ENCODE measurements at regions not wholly inside any gene's neighbourhood (a gene's known extent, or its start where the extent isn't known, plus 50 kb on each side); places are given as distances from the start of the nearest gene placed in this dataset.
"Not testable (repeated sequence)": the region's sequence is repeated elsewhere in the genome, so short reads cannot be mapped to it uniquely, and the experiment has no call there.

- intact Hi-C loops (cut with micrococcal nuclease) = no loop called here
- no peaks in the 10 kb centered on the region for H3K36me3 Mint-ChIP-seq (ENCODE audit: low read depth)
- no peak overlapping the region for H3K4me3 Mint-ChIP-seq
- no peak for DNase-seq
- peaks cover 9% of the 10 kb centered on the region for H3K4me1 Mint-ChIP-seq
- no peaks in the 10 kb centered on the region for H3K9me3 Mint-ChIP-seq
- peaks cover 11% of the 10 kb centered on the region for H3K27me3 Mint-ChIP-seq
- no peak overlapping the region for H3K27ac Mint-ChIP-seq
Measured at GRCh38 chr1:181178241-181178879, 89.9 kb downstream of the IER5 start.

- H3K9me3 Mint-ChIP-seq = no peaks in the 10 kb centered on the region
- no peaks in the 10 kb centered on the region for H3K36me3 Mint-ChIP-seq (ENCODE audit: low read depth)
- no peak for DNase-seq
- peak overlapping the region; percentile 0 for H3K4me3 Mint-ChIP-seq
- peak overlapping the region; percentile 12 for H3K27ac Mint-ChIP-seq
- intact Hi-C loops (cut with micrococcal nuclease) = no loop called here
- peaks cover 9% of the 10 kb centered on the region for H3K4me1 Mint-ChIP-seq
- H3K27me3 Mint-ChIP-seq = peaks cover 16% of the 10 kb centered on the region
Measured at GRCh38 chr1:181179279-181179986, 90.9 kb downstream of the IER5 start.

DNA sequence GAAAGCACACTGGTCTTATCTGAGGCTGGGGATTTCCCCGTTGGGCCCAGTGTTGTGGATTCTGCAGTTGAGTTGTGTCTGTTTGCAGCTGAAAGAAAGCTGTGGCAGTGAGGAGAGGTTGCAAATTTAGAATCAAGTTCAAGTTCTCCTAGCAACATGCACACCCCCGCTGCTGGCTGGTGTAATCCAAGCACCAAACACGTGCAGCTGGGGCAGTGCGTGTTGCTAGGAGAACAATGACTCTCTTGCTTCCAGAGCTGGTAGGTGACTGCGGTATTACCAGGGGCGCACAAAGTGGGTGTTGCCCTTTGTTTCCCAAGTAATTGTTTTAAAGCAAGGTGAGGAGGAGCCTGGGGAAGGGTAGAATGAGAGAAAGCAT lies 91.5 kb downstream of the IER5 start:
- peaks cover 9% of the 10 kb centered on the region for H3K4me1 Mint-ChIP-seq
- H3K36me3 Mint-ChIP-seq (ENCODE audit: low read depth) = no peaks in the 10 kb centered on the region
- H3K27me3 Mint-ChIP-seq = peaks cover 18% of the 10 kb centered on the region
- peak overlapping the region; percentile 28 for H3K27ac Mint-ChIP-seq
- peak; percentile 80 for DNase-seq
- peak overlapping the region; percentile 0 for H3K4me3 Mint-ChIP-seq
- intact Hi-C loops (cut with micrococcal nuclease) = no loop called here
- no peaks in the 10 kb centered on the region for H3K9me3 Mint-ChIP-seq

- H3K27ac Mint-ChIP-seq = no peak overlapping the region
- no peaks in the 10 kb centered on the region for H3K9me3 Mint-ChIP-seq
- peaks cover 18% of the 10 kb centered on the region for H3K27me3 Mint-ChIP-seq
- intact Hi-C loops (cut with micrococcal nuclease) = no loop called here
- H3K36me3 Mint-ChIP-seq (ENCODE audit: low read depth) = no peaks in the 10 kb centered on the region
- no peak for DNase-seq
- H3K4me1 Mint-ChIP-seq = peaks cover 9% of the 10 kb centered on the region
- peak overlapping the region; percentile 0 for H3K4me3 Mint-ChIP-seq
Measured at GRCh38 chr1:181180407-181181031, 92.0 kb downstream of the IER5 start.

- Mint-ChIP-seq H3K4me1 (peaks cover 9% of the 10 kb centered on the region), H3K27me3 (peaks cover 30% of the 10 kb centered on the region)
- intact Hi-C loops (cut with micrococcal nuclease) = no loop called here
Measured at GRCh38 chr1:181181792-181182585, 93.5 kb downstream of the IER5 start.

DNA sequence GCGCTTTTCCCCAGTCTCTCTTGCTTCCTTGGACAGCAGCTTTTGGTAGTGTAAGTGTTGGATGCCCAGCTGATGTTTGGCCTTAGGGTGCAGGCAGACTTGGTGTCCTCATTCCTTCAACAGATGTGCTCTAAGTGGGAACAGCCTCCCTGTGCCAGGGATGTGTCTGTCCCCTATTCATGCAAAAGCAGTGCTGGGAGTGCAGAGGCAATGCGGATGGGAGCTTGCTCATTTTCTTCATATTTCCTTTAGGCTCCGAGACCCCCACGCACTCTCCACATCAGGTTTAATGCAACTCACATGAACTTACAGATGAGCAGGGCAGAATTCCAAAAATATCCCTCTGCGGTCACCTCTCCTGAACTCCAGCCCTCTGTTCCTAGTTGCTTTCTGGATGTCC lies 96.1 kb downstream of the IER5 start:
- intact Hi-C loops (cut with micrococcal nuclease) = no loop called here

More at GRCh38 chr1:181181792-181182585, 93.5 kb downstream of the IER5 start:
- H3K27ac Mint-ChIP-seq = no peak overlapping the region
- DNase-seq = no peak
- no peaks in the 10 kb centered on the region for H3K36me3 Mint-ChIP-seq (ENCODE audit: low read depth)
- no peak overlapping the region for H3K4me3 Mint-ChIP-seq
- H3K9me3 Mint-ChIP-seq = no peaks in the 10 kb centered on the region

DNA sequence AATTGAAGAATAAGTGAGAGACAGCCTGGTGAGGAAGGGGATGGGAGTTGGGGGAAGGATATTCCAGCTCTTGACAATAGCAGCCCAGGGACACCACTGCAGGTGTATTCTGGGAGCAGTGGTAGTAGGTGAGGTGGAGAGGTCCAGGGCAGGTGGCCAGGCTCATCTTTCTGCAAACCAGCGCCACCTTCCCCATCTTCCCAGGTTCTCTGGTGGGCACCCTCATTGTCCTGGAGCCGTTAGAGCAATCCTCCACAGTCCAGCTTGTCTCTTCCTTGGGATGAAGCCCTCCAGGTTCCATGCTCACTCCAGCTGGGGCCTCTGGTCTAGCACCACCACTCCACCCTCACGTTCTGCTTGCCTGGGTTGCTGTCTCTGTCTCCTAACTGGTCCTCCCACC lies 97.0 kb downstream of the IER5 start:
- Mint-ChIP-seq H3K4me1 (peaks cover 2% of the 10 kb centered on the region), H3K36me3 (ENCODE audit: low read depth) (no peaks in the 10 kb centered on the region), H3K27me3 (peaks cover 26% of the 10 kb centered on the region), H3K27ac (no peak overlapping the region), H3K9me3 (no peaks in the 10 kb centered on the region), H3K4me3 (no peak overlapping the region)
- intact Hi-C loops (cut with micrococcal nuclease) = no loop called here
- DNase-seq = no peak

More for the DNA sequence above, 96.1 kb downstream of the IER5 start:
- no peak overlapping the region for H3K4me3 Mint-ChIP-seq
- peaks cover 30% of the 10 kb centered on the region for H3K27me3 Mint-ChIP-seq
- H3K36me3 Mint-ChIP-seq (ENCODE audit: low read depth) = no peaks in the 10 kb centered on the region
- H3K9me3 Mint-ChIP-seq = no peaks in the 10 kb centered on the region
- no peak for DNase-seq
- H3K4me1 Mint-ChIP-seq = peaks cover 8% of the 10 kb centered on the region
- H3K27ac Mint-ChIP-seq = no peak overlapping the region

- H3K27me3 Mint-ChIP-seq = peaks cover 29% of the 10 kb centered on the region
- H3K36me3 Mint-ChIP-seq (ENCODE audit: low read depth); H3K27ac Mint-ChIP-seq; intact Hi-C loops (cut with micrococcal nuclease); H3K4me1 Mint-ChIP-seq; DNase-seq; H3K9me3 Mint-ChIP-seq; H3K4me3 Mint-ChIP-seq: not testable (repeated sequence)
Measured at GRCh38 chr1:181186133-181186532, 97.6 kb downstream of the IER5 start.

- no peak for DNase-seq
- H3K36me3 Mint-ChIP-seq (ENCODE audit: low read depth) = no peaks in the 10 kb centered on the region
- peaks cover 29% of the 10 kb centered on the region for H3K27me3 Mint-ChIP-seq
- H3K4me1 Mint-ChIP-seq = peaks cover 2% of the 10 kb centered on the region
- H3K4me3 Mint-ChIP-seq = no peak overlapping the region
- H3K9me3 Mint-ChIP-seq = no peaks in the 10 kb centered on the region
- H3K27ac Mint-ChIP-seq = no peak overlapping the region
- intact Hi-C loops (cut with micrococcal nuclease) = no loop called here
Measured at GRCh38 chr1:181187337-181188126, 99.0 kb downstream of the IER5 start.

GRCh38 chr1:181189245-181189644 lies 100.7 kb downstream of the IER5 start:
- Mint-ChIP-seq H3K27ac (no peak overlapping the region), H3K4me3 (no peak overlapping the region), H3K4me1 (peaks cover 2% of the 10 kb centered on the region), H3K27me3 (peaks cover 25% of the 10 kb centered on the region), H3K9me3 (no peaks in the 10 kb centered on the region), H3K36me3 (ENCODE audit: low read depth) (no peaks in the 10 kb centered on the region)
- DNase-seq = no peak
- intact Hi-C loops (cut with micrococcal nuclease) = no loop called here

DNA sequence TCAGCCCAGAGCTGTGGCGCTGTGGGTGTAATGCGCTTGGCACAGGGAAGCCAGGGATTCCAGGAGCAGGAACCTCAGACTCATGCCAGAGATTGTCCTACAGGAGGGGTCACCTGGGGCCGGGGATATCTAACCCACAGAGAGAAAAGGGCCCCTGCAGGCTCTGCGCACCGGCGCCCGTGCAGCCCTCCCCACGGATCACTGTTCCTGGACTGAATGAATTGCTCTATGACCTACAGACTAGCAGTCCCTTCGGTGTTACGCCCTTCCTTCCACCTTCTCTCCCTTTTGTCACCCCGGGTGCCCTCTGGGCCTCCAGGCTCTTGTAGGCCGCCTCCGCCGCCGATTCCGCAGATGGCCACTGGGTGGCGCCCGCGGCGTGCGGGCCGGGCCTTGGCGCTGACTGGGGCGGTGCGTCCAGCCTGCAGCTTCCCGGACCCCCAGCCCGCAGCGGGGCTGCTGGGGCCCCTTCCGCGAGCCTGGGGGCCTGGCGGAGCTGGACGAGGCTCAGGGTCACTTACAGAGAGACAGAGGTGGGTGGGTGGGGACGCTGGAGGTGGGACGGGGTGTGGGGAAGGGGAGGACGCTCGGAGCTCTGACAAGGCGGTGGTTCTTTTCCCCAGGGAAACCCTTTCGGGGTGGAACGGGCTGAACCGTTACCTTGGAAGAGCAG lies 101.3 kb downstream of the IER5 start:
- intact Hi-C loops (cut with micrococcal nuclease) = loop anchor here (1.0 kb wide), 1 partner anchor 235 kb away; no protein-coding TSS in a partner anchor
- H3K9me3 Mint-ChIP-seq = no peaks in the 10 kb centered on the region
- no peak overlapping the region for H3K4me3 Mint-ChIP-seq
- no peaks in the 10 kb centered on the region for H3K36me3 Mint-ChIP-seq (ENCODE audit: low read depth)
- no peak overlapping the region for H3K27ac Mint-ChIP-seq
- peak; percentile 95 for DNase-seq
- H3K27me3 Mint-ChIP-seq = peaks cover 23% of the 10 kb centered on the region
- H3K4me1 Mint-ChIP-seq = peaks cover 2% of the 10 kb centered on the region

- DNase-seq = no peak
- Mint-ChIP-seq H3K36me3 (ENCODE audit: low read depth) (no peaks in the 10 kb centered on the region), H3K9me3 (no peaks in the 10 kb centered on the region), H3K27ac (no peak overlapping the region), H3K27me3 (peaks cover 22% of the 10 kb centered on the region), H3K4me3 (no peak overlapping the region), H3K4me1 (peaks cover 2% of the 10 kb centered on the region)
- intact Hi-C loops (cut with micrococcal nuclease) = loop anchor here (1.0 kb wide), 1 partner anchor 235 kb away; no protein-coding TSS in a partner anchor
Measured at GRCh38 chr1:181190364-181191035, 102.0 kb downstream of the IER5 start.

Data from activated CD4-positive, alpha-beta T cell treated with anti-CD3 and anti-CD28 coated beads, Interleukin-2, amount 10 ng/mL, durations not matched to agents 24 days and 14 days (primary cell).